Thyroid gland (tissue), 4 donors: ENCODE measurements at regions not wholly inside any gene's neighbourhood (a gene's known extent, or its start where the extent isn't known, plus 50 kb on each side); places are given as distances from the start of the nearest gene placed in this dataset. TPM values are rescaled to one million over a fixed set of nuclear protein-coding genes. Genes with fewer than 3 reads are reported as not detected.

Experiments
- DNase-seq, 2 donors: peaks; one replicate each; pipeline ENCODE4 v3.0.0-alpha.2; 2019
- H3K27ac ChIP-seq, 3 donors: fragments of 200-600 bp; sonication (generic); 1 replicate in 2 of 3; 2 replicates in 1 of 3; pipeline ENCODE4 v1.5.1; 2016 to 2019; ENCODE audit warnings: mild to moderate bottlenecking in 1 of 3, moderate library complexity in 1 of 3
- H3K27me3 ChIP-seq: fragments of 200-600 bp; sonication (generic); one replicate; pipeline ENCODE4 v1.5.1; 2019
- H3K36me3 ChIP-seq, 2 donors: fragments of 200-600 bp; sonication (generic); one replicate each; pipeline ENCODE4 v1.5.1; 2016 to 2019
- H3K4me1 ChIP-seq, 2 donors: fragments of 200-600 bp; sonication (generic); one replicate each; pipeline ENCODE4 v1.5.1; 2017 to 2019
- H3K4me3 ChIP-seq, 3 donors: fragments of 200-600 bp; sonication (generic); replicated peaks in 1 of 3; 1 replicate in 2 of 3; 2 replicates in 1 of 3; pipeline ENCODE4 v1.5.1; 2016; ENCODE audit warnings: mild to moderate bottlenecking in 1 of 3
- H3K9me3 ChIP-seq: fragments of 200-600 bp; sonication (generic); one replicate; pipeline ENCODE4 v1.5.1; 2017
- CTCF ChIP-seq, 6 experiments: fragments of 200-600 bp in 3 of 6; fragments of 450-650 bp in 3 of 6; sonication (generic) in 3 of 6; IDR thresholded peaks; one replicate each; pipeline ENCODE4 v1.5.1; 2016 to 2019; ENCODE audit warnings: antibody characterized with exemption in 6 of 6, mild to moderate bottlenecking in 2 of 6, inconsistent platforms in 1 of 6, moderate library complexity in 1 of 6
- POLR2A ChIP-seq, 2 donors: fragments of 450-650 bp; IDR thresholded peaks; one replicate each; pipeline ENCODE4 v1.6.1; 2017; ENCODE audit warnings: antibody characterized with exemption in 2 of 2, mild to moderate bottlenecking in 2 of 2, moderate library complexity in 1 of 2
- WGBS, 2 donors: methylation state at CpG; one replicate each; pipeline ENCODE4 v1.1.5; 2017; 5-methylcytosine and 5-hydroxymethylcytosine counted together
- intact Hi-C: fragments of 100-400 bp; cut with DNase I; formaldehyde crosslinking; loops from one replicate; pipeline ENCODE4 v1.15.1; 2023
- small RNA-seq: library from RNA; depleted of rRNA; stranded (forward); fragments of <200 nt; gene quantifications from one replicate; pipeline ENCODE3, GENCODE V24; 2016

GRCh38 chr4:72631296-72631695 is 62.3 kb upstream of the ADAMTS3 start:
- TF ChIP-seq POLR2A (IDR thresholded peaks at IDR 0.05): no peak
- Histone ChIP-seq H3K9me3 (no peaks in the 10 kb centered on the region), H3K36me3 (no peaks in the 10 kb centered on the region), H3K27me3 (no peaks in the 10 kb centered on the region), H3K4me3 (no peak overlapping the region), H3K4me1 (no peaks in the 10 kb centered on the region), H3K27ac (no peak overlapping the region)
- peak; percentile 39 to 59 for DNase-seq
- intact Hi-C loops: no loop called here
- WGBS, 2 donors: 90 to 96% methylated on average over 1 of the region's 1 CpG

- DNase-seq: no peak
- Histone ChIP-seq H3K27ac (no peak overlapping the region), H3K27me3 (no peaks in the 10 kb centered on the region), H3K4me1 (no peaks in the 10 kb centered on the region), H3K36me3 (no peaks in the 10 kb centered on the region), H3K4me3 (no peak overlapping the region), H3K9me3 (no peaks in the 10 kb centered on the region)
- intact Hi-C loops: no loop called here
- 97 to 100% methylated on average over 1 of the region's 1 CpG for WGBS, 2 donors
- TF ChIP-seq POLR2A (IDR thresholded peaks at IDR 0.05) (no peak), CTCF (IDR thresholded peaks at IDR 0.05) (no peak)
These were observed 60.5 kb upstream of the ADAMTS3 start for GRCh38 chr4:72629540-72629939.

- Histone ChIP-seq H3K4me1 (no peaks in the 10 kb centered on the region), H3K36me3 (no peaks in the 10 kb centered on the region), H3K27me3 (no peaks in the 10 kb centered on the region), H3K4me3 (no peak overlapping the region), H3K9me3 (no peaks in the 10 kb centered on the region), H3K27ac (no peak overlapping the region)
- intact Hi-C loops: no loop called here
- TF ChIP-seq CTCF (IDR thresholded peaks at IDR 0.05) (no peak), POLR2A (IDR thresholded peaks at IDR 0.05) (no peak)
- DNase-seq: no peak
These were observed 58.7 kb upstream of the ADAMTS3 start for GRCh38 chr4:72627723-72628122.

Small RNA genes lying in the stretch of these regions (small RNA-seq; reads per million reads assigned to genes)
- not detected for gene RNU4ATAC9P
